GM12865 (cell line): ENCODE measurements at regions not wholly inside any gene's neighbourhood (a gene's known extent, or its start where the extent isn't known, plus 50 kb on each side); places are given as distances from the start of the nearest gene placed in this dataset.
A peak's percentile ranks its signal among the peaks of the same experiment; 100 is the strongest.

Source experiments
- DNase-seq: peaks from one replicate; pipeline ENCODE4 v3.0.0; 2010; ENCODE audit warnings: low read depth
- H3K4me3 ChIP-seq: 2 replicates; pipeline ENCODE4 v1.5.1; 2011; ENCODE audit warnings: mild to moderate bottlenecking, low read depth, low read length, control low read depth
- TF ChIP-seq, protein P1 (sequence below): IDR thresholded peaks from 2 replicates; pipeline ENCODE4 v1.5.1; 2011; ENCODE audit warnings: low read length, control low read depth, low read depth, inconsistent platforms; ENCODE audit not compliant: insufficient read depth; ENCODE audit errors: missing control alignments

DNA sequence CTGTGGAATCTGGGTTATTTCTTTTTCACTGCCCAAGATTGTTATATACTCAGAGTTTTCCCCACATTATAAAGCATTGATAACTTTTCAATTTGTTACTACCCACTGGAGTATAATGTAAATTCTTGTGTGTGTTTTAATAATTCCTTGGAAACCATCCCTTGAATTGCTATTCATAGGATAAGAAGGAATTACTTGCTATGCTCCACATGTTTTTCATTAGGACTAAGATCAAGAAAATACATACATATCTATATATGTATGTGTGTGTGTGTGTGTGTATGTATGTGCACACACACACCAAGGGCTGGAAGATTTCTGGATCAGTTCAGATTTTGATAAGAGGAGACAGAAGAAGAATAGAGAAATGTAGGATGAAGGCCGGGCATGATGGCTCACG, 206.4 kb upstream of the JADE1 start:
- H3K4me3 ChIP-seq: no peak overlapping the region
- TF ChIP-seq, protein P1, sequence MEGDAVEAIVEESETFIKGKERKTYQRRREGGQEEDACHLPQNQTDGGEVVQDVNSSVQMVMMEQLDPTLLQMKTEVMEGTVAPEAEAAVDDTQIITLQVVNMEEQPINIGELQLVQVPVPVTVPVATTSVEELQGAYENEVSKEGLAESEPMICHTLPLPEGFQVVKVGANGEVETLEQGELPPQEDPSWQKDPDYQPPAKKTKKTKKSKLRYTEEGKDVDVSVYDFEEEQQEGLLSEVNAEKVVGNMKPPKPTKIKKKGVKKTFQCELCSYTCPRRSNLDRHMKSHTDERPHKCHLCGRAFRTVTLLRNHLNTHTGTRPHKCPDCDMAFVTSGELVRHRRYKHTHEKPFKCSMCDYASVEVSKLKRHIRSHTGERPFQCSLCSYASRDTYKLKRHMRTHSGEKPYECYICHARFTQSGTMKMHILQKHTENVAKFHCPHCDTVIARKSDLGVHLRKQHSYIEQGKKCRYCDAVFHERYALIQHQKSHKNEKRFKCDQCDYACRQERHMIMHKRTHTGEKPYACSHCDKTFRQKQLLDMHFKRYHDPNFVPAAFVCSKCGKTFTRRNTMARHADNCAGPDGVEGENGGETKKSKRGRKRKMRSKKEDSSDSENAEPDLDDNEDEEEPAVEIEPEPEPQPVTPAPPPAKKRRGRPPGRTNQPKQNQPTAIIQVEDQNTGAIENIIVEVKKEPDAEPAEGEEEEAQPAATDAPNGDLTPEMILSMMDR: no peak
- no peak for DNase-seq

DNA sequence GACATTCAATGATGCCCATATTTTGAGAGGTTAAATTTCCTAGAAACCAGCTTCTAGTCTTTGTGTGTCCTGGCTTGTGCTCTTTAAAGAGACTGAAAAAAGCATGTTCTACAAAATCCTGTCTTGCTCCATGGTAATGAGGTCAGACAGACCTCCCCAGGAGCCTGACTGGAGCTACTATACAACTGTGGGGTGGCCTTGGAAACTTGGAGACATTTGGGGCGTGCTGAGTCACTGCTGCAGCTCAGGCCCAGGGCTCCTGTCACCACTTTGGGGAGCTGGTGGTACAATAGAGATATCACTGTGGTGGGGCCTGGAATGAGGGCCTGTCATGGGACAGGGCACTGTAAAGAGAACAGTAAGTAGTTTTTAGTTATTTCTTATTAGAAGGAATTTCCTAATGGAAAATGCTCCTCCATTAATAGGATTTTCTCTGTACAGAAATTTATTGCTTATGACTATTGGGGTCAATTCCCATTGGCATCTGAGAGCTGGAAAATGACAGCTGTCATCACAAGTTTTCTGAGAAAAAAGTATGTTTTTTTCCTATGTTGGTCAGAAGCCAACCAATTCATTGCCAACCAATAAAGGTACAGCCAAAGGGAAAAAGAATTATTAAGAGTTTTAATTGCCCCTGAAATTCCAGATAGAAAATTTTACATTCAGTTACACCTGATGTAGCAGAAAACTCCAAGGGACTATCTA, 207.4 kb upstream of the JADE1 start:
- H3K4me3 ChIP-seq: no peak overlapping the region
- TF ChIP-seq, protein P1: no peak
- DNase-seq: no peak

DNA sequence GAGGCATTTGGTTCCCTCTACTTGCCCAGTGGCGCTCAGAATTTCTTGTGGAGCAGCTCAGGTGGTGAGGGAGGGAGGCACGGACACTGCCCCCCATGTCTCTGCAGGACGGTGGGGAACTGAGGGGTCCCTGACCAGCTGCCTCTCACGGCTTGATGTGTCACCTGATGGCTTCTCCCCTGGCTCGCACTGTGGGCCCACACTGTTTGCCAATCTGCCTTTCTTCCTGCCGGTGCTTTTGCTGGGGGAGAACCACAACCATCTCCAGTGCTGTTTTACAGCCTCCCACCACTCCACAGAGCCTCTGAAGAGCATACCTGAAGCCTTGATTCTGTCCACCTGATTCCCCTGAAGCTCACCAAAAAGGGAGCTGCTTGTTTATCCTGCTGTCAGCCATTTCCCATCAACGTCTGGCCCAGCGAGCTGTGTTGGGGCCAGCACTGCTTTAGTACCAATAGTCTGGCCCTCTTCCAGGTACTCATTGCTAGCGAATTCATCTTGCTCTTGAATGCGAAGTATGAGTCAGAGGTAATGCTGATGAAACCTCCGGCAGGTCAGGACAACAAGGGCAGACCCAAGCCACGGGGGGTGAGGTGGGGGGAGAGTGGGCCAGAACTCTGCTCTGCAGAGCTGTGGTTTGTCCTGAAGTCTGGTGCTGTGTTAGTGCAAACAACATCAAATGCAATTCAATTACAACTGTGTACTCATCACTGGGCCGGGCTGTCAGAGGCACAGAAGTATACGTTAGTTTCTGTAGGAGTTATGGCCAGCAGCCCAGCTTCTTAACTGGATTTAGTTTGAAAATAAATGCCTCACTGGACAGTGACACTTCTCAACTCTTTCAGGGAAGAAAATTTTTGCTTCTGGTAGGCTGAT, 208.3 kb upstream of the JADE1 start:
- TF ChIP-seq, protein P1: no peak
- DNase-seq: no peak

DNA sequence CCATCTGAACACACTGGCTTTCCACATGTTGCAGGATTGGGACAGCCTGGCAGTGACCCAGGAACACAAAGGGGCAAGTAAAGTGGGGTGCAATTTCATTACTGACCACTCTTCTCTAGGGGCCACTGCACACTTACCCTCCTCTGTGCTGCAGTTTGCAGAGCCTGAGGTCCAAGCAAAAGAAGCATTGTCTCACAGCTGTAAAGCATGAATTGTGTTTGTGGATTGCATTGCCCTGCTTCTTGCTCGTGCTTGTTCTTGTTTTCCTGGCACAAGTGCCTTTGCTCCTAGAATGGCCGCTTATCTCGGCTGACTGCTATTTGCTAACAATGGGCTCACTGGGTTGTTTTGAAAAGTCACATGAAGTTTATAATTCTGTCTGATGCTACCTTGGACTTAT, 209.1 kb upstream of the JADE1 start:
- H3K4me3 ChIP-seq: no peak overlapping the region
- no peak for DNase-seq
- TF ChIP-seq, protein P1: no peak

More for the DNA sequence above, 208.3 kb upstream of the JADE1 start:
- H3K4me3 ChIP-seq: no peak overlapping the region

DNA sequence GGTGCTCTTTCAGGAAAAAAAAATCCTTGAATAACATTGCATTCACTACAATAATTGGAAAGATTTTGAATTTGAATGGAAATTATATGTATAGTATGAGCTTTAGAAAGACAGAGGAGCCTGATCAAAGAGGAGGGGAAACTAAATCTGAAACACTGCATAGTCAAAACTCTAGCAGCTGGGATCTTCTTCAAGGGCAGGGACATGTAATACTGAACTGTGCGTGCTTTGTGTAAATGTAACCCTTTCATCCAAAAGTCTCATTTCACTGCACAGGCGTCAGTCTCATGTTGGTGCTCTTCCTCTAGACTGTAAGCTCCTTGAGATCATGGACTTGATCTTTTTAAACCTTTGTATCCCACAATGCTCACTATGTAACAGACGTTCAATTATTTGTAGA, 212.0 kb upstream of the JADE1 start:
- TF ChIP-seq, protein P1: no peak
- H3K4me3 ChIP-seq: no peak overlapping the region
- peak; percentile 11 for DNase-seq

DNA sequence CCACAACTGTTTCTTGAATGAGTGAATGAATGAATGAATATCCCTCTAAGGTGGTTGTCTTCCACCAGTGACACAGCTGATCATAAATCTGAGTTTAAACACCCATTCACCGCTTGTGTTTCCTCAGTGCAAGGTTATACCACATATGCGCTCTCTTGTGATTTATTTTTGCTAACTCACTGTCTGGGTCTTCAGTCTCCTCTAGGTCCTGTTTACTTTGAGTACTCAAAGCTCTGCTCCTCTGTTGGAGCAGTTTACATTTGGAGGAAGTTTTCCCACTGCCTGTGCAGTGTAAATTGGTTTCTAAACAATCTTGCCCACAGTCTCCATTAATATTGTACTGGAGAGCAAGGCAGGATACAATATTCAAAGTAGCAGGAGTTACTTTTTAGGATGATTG, 212.6 kb upstream of the JADE1 start:
- H3K4me3 ChIP-seq: no peak overlapping the region
- DNase-seq: no peak
- TF ChIP-seq, protein P1: no peak
